ENCODE measurements at regions not wholly inside any gene's neighbourhood (a gene's known extent, or its start where the extent isn't known, plus 50 kb on each side); places are given as distances from the start of the nearest gene placed in this dataset.
"Not testable (repeated sequence)": the region's sequence is repeated elsewhere in the genome, so short reads cannot be mapped to it uniquely, and the experiment has no call there.

DNA sequence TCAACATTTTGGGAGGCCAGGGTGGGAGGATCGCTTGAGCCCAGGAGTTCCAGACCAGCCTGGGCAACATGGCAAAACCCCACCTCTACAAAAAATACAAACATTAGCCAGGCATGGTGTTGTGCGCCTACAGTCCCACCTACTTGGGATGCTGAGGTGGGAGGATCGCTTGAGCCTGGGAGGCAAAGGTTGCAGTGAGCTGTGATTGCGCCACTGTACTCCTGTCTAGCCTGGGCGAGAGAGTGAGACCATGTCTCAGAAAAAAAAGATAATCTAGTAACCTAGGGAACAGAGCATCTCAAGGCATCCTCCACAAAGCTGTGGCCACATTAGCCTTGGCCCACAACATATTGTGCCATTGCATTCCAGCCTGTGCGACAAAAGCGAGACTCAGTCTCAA, 57.1 kb upstream of the LYRM9 start:
- H4K8ac ChIP-seq (ENCODE audit: low read depth, low read length); H3K4me1 ChIP-seq (ENCODE audit: control insufficient read depth, low read depth, low read length); H3K4me3 ChIP-seq (ENCODE audit: low read length); H2BK15ac ChIP-seq (replicated peaks; ENCODE audit: low read depth); H3K4me2 ChIP-seq (ENCODE audit: low read length); H3K9ac ChIP-seq (ENCODE audit: low read length); H3K79me2 ChIP-seq (ENCODE audit: control insufficient read depth, insufficient read depth, low read length); H3K27me3 ChIP-seq (ENCODE audit: insufficient read depth, low read length, poor library complexity); H2BK120ac ChIP-seq (ENCODE audit: low read depth, low read length); H4K5ac ChIP-seq (ENCODE audit: low read length); H3K56ac ChIP-seq (ENCODE audit: low read length); DNase-seq; H3K18ac ChIP-seq (ENCODE audit: low read length); H2BK5ac ChIP-seq (ENCODE audit: low read length); H2AK5ac ChIP-seq (ENCODE audit: low read length); H3K79me1 ChIP-seq (ENCODE audit: low read length); H3K4ac ChIP-seq (ENCODE audit: low read depth, low read length); H3K23ac ChIP-seq (ENCODE audit: low read length); H3K27ac ChIP-seq (ENCODE audit: low read depth, low read length); H3K36me3 ChIP-seq (ENCODE audit: control insufficient read depth, insufficient read depth, low read length): not testable (repeated sequence)
- no CpG with 5 or more reads among the region's 7 CpGs for WGBS (ENCODE audit: extremely low coverage, insufficient coverage, low lambda C conversion rate)

DNA sequence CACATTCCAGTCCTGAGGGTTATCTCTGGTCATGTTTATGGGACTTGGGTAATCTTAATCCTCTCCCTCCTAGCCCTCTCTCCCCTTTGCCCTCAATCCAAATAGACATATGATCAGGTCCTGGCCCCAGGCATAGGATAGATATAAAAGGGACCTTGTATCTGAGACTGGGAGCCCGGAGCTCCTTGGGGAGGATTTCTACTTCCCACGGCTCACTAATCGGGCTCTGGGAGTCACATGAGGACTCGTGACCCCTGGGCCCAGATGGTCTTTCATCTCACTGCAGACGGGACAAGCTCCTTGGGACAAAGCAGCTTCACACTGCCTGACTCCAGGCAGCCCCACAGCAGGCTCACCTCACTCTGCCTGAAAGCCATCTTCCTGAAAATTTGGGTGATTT, 57.8 kb upstream of the LYRM9 start:
- Histone ChIP-seq H3K27ac (ENCODE audit: low read depth, low read length) (no peak overlapping the region), H2BK15ac (replicated peaks; ENCODE audit: low read depth) (no peak overlapping the region), H3K4me1 (ENCODE audit: control insufficient read depth, low read depth, low read length) (no peaks in the 10 kb centered on the region), H2AK5ac (ENCODE audit: low read length) (no peak overlapping the region), H3K23ac (ENCODE audit: low read length) (no peak overlapping the region), H3K4me2 (ENCODE audit: low read length) (no peak overlapping the region), H3K27me3 (ENCODE audit: insufficient read depth, low read length, poor library complexity) (no peaks in the 10 kb centered on the region), H3K79me1 (ENCODE audit: low read length) (no peaks in the 10 kb centered on the region), H3K4me3 (ENCODE audit: low read length) (no peak overlapping the region), H2BK5ac (ENCODE audit: low read length) (no peak overlapping the region), H3K18ac (ENCODE audit: low read length) (no peak overlapping the region), H3K36me3 (ENCODE audit: control insufficient read depth, insufficient read depth, low read length) (no peaks in the 10 kb centered on the region), H3K79me2 (ENCODE audit: control insufficient read depth, insufficient read depth, low read length) (no peaks in the 10 kb centered on the region), H3K9ac (ENCODE audit: low read length) (no peak overlapping the region), H3K4ac (ENCODE audit: low read depth, low read length) (no peak overlapping the region), H4K8ac (ENCODE audit: low read depth, low read length) (no peak overlapping the region), H3K56ac (ENCODE audit: low read length) (no peak overlapping the region), H2BK120ac (ENCODE audit: low read depth, low read length) (no peak overlapping the region), H4K5ac (ENCODE audit: low read length) (no peak overlapping the region)
- no CpG with 5 or more reads among the region's 5 CpGs for WGBS (ENCODE audit: extremely low coverage, insufficient coverage, low lambda C conversion rate)
- DNase-seq = no peak

DNA sequence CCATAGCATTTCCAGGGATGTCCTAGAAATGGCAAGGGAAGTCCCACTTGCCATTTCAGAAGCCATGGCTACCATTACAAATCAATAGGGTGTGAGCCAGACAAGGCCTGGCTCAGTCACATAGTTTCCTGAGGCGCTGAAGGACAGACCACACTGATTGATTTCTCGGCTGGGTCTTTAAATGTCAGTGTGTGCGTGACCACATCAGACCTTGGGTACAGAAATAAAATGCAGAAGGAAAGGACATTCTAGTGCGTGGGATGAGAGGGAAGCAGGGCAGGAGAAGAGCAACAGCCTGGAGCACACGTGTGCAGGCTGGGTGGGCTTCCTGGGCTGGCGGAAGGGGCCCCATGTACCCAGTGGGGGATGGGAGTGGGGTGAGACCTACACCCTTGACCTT, 58.7 kb upstream of the LYRM9 start:
- no peak for DNase-seq
- no peak overlapping the region for H2BK5ac ChIP-seq (ENCODE audit: low read length)
- no CpG with 5 or more reads among the region's 6 CpGs for WGBS (ENCODE audit: extremely low coverage, insufficient coverage, low lambda C conversion rate)

DNA sequence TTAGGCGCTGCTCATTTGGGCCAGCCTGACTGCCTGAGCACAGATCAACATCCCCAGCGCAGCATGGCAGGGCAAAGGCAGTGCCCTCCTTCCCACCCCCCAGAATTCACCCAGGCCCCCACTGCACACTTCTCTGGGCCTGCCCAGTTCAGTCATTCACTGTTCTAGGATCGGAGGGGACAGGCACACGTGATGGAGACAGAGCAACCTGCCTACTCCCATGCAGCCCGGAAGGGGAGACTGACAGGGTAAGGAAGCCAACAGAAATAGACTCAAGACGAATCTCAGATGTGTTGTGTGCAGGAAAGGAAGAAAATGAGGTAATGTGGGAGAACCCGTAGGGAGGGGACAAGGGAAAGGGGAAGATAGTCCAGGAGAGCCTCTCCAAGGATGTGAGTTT, 59.2 kb upstream of the LYRM9 start:
- no peaks in the 10 kb centered on the region for H3K27me3 ChIP-seq (ENCODE audit: insufficient read depth, low read length, poor library complexity)
- H2BK120ac ChIP-seq (ENCODE audit: low read depth, low read length) = no peak overlapping the region
- no peak overlapping the region for H2AK5ac ChIP-seq (ENCODE audit: low read length)
- H2BK15ac ChIP-seq (replicated peaks; ENCODE audit: low read depth) = no peak overlapping the region
- H3K4me1 ChIP-seq (ENCODE audit: control insufficient read depth, low read depth, low read length) = peaks cover 4% of the 10 kb centered on the region
- H3K23ac ChIP-seq (ENCODE audit: low read length) = no peak overlapping the region
- H3K36me3 ChIP-seq (ENCODE audit: control insufficient read depth, insufficient read depth, low read length) = no peaks in the 10 kb centered on the region
- H3K79me2 ChIP-seq (ENCODE audit: control insufficient read depth, insufficient read depth, low read length) = no peaks in the 10 kb centered on the region
- no peak for DNase-seq
- no peak overlapping the region for H3K4me2 ChIP-seq (ENCODE audit: low read length)
- H3K18ac ChIP-seq (ENCODE audit: low read length) = no peak overlapping the region
- H3K27ac ChIP-seq (ENCODE audit: low read depth, low read length) = no peak overlapping the region
- H4K5ac ChIP-seq (ENCODE audit: low read length) = no peak overlapping the region
- no peak overlapping the region for H3K4me3 ChIP-seq (ENCODE audit: low read length)
- WGBS (ENCODE audit: extremely low coverage, insufficient coverage, low lambda C conversion rate) = no CpG with 5 or more reads among the region's 7 CpGs
- H4K8ac ChIP-seq (ENCODE audit: low read depth, low read length) = no peak overlapping the region
- H2BK5ac ChIP-seq (ENCODE audit: low read length) = no peak overlapping the region
- H3K4ac ChIP-seq (ENCODE audit: low read depth, low read length) = no peak overlapping the region
- no peaks in the 10 kb centered on the region for H3K79me1 ChIP-seq (ENCODE audit: low read length)
- no peak overlapping the region for H3K56ac ChIP-seq (ENCODE audit: low read length)
- no peak overlapping the region for H3K9ac ChIP-seq (ENCODE audit: low read length)

More for the DNA sequence above, 58.7 kb upstream of the LYRM9 start:
- Histone ChIP-seq H4K8ac (ENCODE audit: low read depth, low read length) (no peak overlapping the region), H3K4ac (ENCODE audit: low read depth, low read length) (no peak overlapping the region), H3K18ac (ENCODE audit: low read length) (no peak overlapping the region), H2BK15ac (replicated peaks; ENCODE audit: low read depth) (no peak overlapping the region), H3K4me2 (ENCODE audit: low read length) (no peak overlapping the region), H3K4me3 (ENCODE audit: low read length) (no peak overlapping the region), H3K27me3 (ENCODE audit: insufficient read depth, low read length, poor library complexity) (no peaks in the 10 kb centered on the region), H3K79me2 (ENCODE audit: control insufficient read depth, insufficient read depth, low read length) (no peaks in the 10 kb centered on the region), H3K79me1 (ENCODE audit: low read length) (no peaks in the 10 kb centered on the region), H4K5ac (ENCODE audit: low read length) (no peak overlapping the region), H3K36me3 (ENCODE audit: control insufficient read depth, insufficient read depth, low read length) (no peaks in the 10 kb centered on the region), H3K4me1 (ENCODE audit: control insufficient read depth, low read depth, low read length) (peaks cover 3% of the 10 kb centered on the region), H3K56ac (ENCODE audit: low read length) (no peak overlapping the region), H2AK5ac (ENCODE audit: low read length) (no peak overlapping the region), H3K9ac (ENCODE audit: low read length) (no peak overlapping the region), H3K27ac (ENCODE audit: low read depth, low read length) (no peak overlapping the region), H3K23ac (ENCODE audit: low read length) (no peak overlapping the region), H2BK120ac (ENCODE audit: low read depth, low read length) (no peak overlapping the region)

DNA sequence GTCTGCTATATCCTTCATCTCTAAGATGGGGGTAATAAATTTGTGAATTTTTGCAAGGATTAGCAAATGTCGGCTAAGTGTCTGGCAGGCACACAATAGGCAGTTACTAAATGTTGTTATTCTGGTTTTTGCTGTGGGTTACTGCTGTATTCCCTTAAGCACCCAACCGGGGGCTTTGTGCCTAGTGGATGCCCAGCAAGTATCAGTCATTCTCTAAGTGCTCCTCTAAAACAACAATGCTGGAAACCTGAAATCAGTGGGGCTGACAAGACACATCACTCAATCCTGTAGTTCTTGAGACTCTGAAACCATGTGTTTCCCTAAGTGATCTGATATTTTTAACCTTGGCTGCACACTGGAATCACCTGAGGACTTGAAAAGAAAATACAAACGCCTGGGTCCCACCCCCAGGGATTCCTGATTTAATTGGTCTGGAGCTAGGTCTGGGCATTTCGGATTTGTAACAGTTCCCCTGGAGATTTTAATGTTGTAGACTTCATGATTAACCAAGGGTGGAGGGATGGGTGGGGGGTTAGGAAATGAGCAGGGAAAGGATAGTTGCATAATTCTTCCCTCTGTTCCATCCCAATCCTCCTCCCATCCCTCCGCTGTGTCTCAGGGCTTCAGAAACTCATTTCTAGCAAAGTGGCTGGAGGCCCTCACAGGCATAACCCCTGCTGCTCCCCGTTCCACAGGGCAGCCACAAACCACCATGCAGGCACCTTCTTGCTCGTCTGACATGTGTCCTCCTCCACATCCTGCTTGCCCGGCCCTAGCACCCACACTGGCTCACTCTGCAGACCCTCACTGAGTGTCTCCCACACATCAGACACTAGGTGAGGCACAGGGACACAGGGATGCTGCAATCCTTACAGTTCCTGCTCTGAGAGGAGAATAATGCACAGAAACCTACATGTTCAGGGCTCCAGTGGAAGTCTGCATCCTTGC, 61.7 kb upstream of the LYRM9 start:
- Histone ChIP-seq H3K4me2 (ENCODE audit: low read length) (no peak overlapping the region), H3K79me2 (ENCODE audit: control insufficient read depth, insufficient read depth, low read length) (no peaks in the 10 kb centered on the region), H3K27me3 (ENCODE audit: insufficient read depth, low read length, poor library complexity) (no peaks in the 10 kb centered on the region), H4K8ac (ENCODE audit: low read depth, low read length) (no peak overlapping the region), H3K23ac (ENCODE audit: low read length) (no peak overlapping the region), H2BK120ac (ENCODE audit: low read depth, low read length) (no peak overlapping the region), H2BK15ac (replicated peaks; ENCODE audit: low read depth) (no peak overlapping the region), H3K27ac (ENCODE audit: low read depth, low read length) (no peak overlapping the region), H3K4me3 (ENCODE audit: low read length) (no peak overlapping the region), H3K4me1 (ENCODE audit: control insufficient read depth, low read depth, low read length) (peaks cover 8% of the 10 kb centered on the region), H2BK5ac (ENCODE audit: low read length) (no peak overlapping the region), H4K5ac (ENCODE audit: low read length) (no peak overlapping the region), H3K4ac (ENCODE audit: low read depth, low read length) (no peak overlapping the region), H3K56ac (ENCODE audit: low read length) (no peak overlapping the region), H3K18ac (ENCODE audit: low read length) (no peak overlapping the region), H3K9ac (ENCODE audit: low read length) (no peak overlapping the region), H3K79me1 (ENCODE audit: low read length) (no peaks in the 10 kb centered on the region), H3K36me3 (ENCODE audit: control insufficient read depth, insufficient read depth, low read length) (no peaks in the 10 kb centered on the region), H2AK5ac (ENCODE audit: low read length) (no peak overlapping the region)
- DNase-seq = no peak
- WGBS (ENCODE audit: extremely low coverage, insufficient coverage, low lambda C conversion rate) = no CpG with 5 or more reads among the region's 8 CpGs
